ENCODE measurements at regions not wholly inside any gene's neighbourhood (a gene's known extent, or its start where the extent isn't known, plus 50 kb on each side); places are given as distances from the start of the nearest gene placed in this dataset.
A peak's percentile ranks its signal among the peaks of the same experiment; 100 is the strongest.

DNA sequence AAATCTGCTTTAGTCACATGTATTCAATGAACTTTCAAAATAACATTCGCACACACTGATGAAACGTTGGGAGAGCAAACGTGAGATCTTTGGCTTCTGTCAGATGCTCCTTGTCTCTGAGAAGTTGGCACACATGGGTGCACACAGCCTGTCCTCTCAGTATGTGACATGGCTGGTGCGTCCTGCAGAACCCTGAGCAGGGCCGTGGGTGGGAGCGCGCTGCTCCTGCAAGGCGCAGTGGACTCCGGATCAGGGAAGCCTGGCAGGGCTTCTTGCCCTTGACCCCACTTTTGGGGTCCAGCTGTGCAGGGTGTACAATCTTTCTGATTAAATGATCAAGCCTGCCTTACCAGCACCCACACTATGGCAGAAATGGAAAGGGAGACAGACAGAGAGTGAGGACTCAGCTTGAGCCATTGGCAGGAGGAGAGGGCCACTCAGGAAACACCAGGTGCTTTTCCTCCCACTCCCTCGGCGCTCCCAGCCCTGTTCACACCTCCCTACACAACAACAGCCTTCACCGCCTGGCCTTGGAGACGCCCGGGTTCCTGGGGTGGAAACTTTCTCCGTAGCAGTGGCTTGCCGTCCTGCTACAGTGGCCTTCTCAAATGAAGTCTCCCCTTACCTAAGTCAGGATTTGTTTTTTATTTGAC is 108.4 kb upstream of the SNTG2 start:
- DNase-seq: peak; percentile 21
- H4K20me1 ChIP-seq (ENCODE audit: control insufficient read depth, insufficient read depth, insufficient read length): no peaks in the 10 kb centered on the region
- H2BK120ac ChIP-seq (ENCODE audit: low read depth, low read length, poor library complexity, severe bottlenecking): no peak overlapping the region
- no peak overlapping the region for H2BK15ac ChIP-seq (ENCODE audit: low read depth, low read length)
- H3T11ph ChIP-seq (ENCODE audit: low read length): no peak overlapping the region
- H3K4me3 Mint-ChIP-seq: no peak overlapping the region
- no peaks in the 10 kb centered on the region for H3K4me1 Mint-ChIP-seq
- no peak overlapping the region for H3K27ac Mint-ChIP-seq
- H3K56ac ChIP-seq (ENCODE audit: insufficient read length, low read depth, low read length): no peak overlapping the region
- peaks cover 16% of the 10 kb centered on the region for H3K27me3 Mint-ChIP-seq (ENCODE audit: low read depth)
- no peaks in the 10 kb centered on the region for H3K79me1 ChIP-seq (ENCODE audit: insufficient read depth, low read depth, low read length, poor library complexity, severe bottlenecking)
- no peak overlapping the region for H3K18ac ChIP-seq (ENCODE audit: insufficient read length, low read depth, low read length)
- H3K23me2 ChIP-seq (ENCODE audit: insufficient read length, low read depth, low read length, poor library complexity, severe bottlenecking): no peaks in the 10 kb centered on the region
- H3K23ac ChIP-seq (ENCODE audit: insufficient read length, low read depth, low read length): no peak overlapping the region
- no peak overlapping the region for H3K27ac ChIP-seq (ENCODE audit: insufficient read length, low read depth, low read length)
- WGBS (ENCODE audit: extremely low coverage, insufficient read length, low lambda C conversion rate): no CpG with 5 or more reads among the region's 16 CpGs
- peaks cover 0 to 2% (median 0%) of the 10 kb centered on the region in 3 experiments; a peak in 2 of 7 replicates for H3K36me3 Mint-ChIP-seq (ENCODE audit: insufficient read depth in 1 of 3, low read depth in 3 of 3)
- H3K79me2 ChIP-seq (ENCODE audit: insufficient read depth, low read length): no peaks in the 10 kb centered on the region
- no peak overlapping the region for H2BK12ac ChIP-seq (ENCODE audit: insufficient read length, low read depth, low read length)
- no peak overlapping the region for H2AFZ ChIP-seq (ENCODE audit: low read length)
- no peak overlapping the region for H2BK5ac ChIP-seq (ENCODE audit: insufficient read length, low read length)
- H3K14ac ChIP-seq (ENCODE audit: insufficient read depth, low read length): no peak overlapping the region
- H4K91ac ChIP-seq (ENCODE audit: insufficient read length, low read depth, low read length): no peak overlapping the region
- no peak overlapping the region for H4K5ac ChIP-seq (ENCODE audit: insufficient read length, low read depth, low read length)
- H3K4me1 ChIP-seq (ENCODE audit: insufficient read depth, low read length): no peaks in the 10 kb centered on the region
- H2BK20ac ChIP-seq (ENCODE audit: low read depth, low read length, poor library complexity, severe bottlenecking): no peak overlapping the region
- H2AK5ac ChIP-seq (ENCODE audit: insufficient read length, low read length): no peak overlapping the region
- H3K9me3 Mint-ChIP-seq: no peaks in the 10 kb centered on the region
- H3K9ac ChIP-seq (ENCODE audit: extremely low read depth, insufficient read length, low read length): no peak overlapping the region
- no peaks in the 10 kb centered on the region for H3K9me3 ChIP-seq (ENCODE audit: control insufficient read depth, low read depth, low read length)
- no peak overlapping the region for H3K4me2 ChIP-seq (ENCODE audit: insufficient read depth, insufficient read length, low read length)
- no peak overlapping the region for H3K4ac ChIP-seq (ENCODE audit: low read depth, low read length)
- no peak overlapping the region for H4K8ac ChIP-seq (replicated peaks; ENCODE audit: insufficient read length, low read depth, low read length)
- no peaks in the 10 kb centered on the region for H3K27me3 ChIP-seq (ENCODE audit: insufficient read depth, low read length)
- TF ChIP-seq CTCF (conservative IDR thresholded peaks at IDR 0.05): no peak

Data from H9 (cell line).